ENCODE measurements at regions not wholly inside any gene's neighbourhood (a gene's known extent, or its start where the extent isn't known, plus 50 kb on each side); places are given as distances from the start of the nearest gene placed in this dataset.
"Not testable (repeated sequence)": the region's sequence is repeated elsewhere in the genome, so short reads cannot be mapped to it uniquely, and the experiment has no call there.

DNA sequence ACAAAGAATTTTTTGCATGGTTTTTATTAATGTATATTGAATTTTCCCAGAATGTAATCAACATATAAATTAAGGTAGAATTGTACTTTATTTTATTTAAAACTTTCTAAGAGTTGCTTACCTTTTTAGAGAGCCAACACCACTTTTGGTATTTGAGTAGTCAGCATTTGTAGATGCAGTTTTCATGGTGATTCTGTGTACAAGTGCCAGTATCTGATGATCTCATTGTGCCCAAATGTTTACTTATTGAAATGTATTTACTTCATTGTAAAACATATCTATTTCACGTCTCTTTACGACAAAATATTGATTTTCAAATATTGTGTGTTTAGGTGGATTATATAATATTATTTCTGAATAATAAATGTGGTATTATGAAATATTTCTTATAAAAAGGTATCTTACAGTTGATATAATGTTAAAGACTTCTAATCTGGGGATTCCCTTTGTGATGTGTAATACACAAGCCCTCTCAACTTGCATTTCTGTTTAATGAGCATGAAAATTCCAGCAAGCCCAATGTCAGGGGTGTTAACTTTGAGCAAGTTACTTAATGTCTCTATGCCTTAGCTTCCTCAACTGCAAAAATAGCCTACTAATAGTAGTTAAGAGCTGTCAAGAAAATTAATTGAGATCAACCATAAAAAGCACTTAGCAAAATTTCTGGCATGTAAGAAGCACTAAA is 141.8 kb upstream of the ZNF648 start:
- H3K4me1 ChIP-seq = peaks cover 0 to 8% (median 0%) of the 10 kb centered on the region in 4 donors
- intact Hi-C loops (cut with DNase I) = no loop called here
- ATAC-seq (peak in 1 of 4 donors; percentile 30), DNase-seq (no peak)
- no peak overlapping the region for H3K27ac ChIP-seq
- H3K9me3 ChIP-seq = no peaks in the 10 kb centered on the region
- TF ChIP-seq POLR2A (IDR thresholded peaks at IDR 0.05) = no peak
- TF ChIP-seq, protein P1, sequence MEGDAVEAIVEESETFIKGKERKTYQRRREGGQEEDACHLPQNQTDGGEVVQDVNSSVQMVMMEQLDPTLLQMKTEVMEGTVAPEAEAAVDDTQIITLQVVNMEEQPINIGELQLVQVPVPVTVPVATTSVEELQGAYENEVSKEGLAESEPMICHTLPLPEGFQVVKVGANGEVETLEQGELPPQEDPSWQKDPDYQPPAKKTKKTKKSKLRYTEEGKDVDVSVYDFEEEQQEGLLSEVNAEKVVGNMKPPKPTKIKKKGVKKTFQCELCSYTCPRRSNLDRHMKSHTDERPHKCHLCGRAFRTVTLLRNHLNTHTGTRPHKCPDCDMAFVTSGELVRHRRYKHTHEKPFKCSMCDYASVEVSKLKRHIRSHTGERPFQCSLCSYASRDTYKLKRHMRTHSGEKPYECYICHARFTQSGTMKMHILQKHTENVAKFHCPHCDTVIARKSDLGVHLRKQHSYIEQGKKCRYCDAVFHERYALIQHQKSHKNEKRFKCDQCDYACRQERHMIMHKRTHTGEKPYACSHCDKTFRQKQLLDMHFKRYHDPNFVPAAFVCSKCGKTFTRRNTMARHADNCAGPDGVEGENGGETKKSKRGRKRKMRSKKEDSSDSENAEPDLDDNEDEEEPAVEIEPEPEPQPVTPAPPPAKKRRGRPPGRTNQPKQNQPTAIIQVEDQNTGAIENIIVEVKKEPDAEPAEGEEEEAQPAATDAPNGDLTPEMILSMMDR (IDR thresholded peaks at IDR 0.05) = no peak
- H3K27me3 ChIP-seq = no peaks in the 10 kb centered on the region
- H3K36me3 ChIP-seq = no peaks in the 10 kb centered on the region
- no peak overlapping the region for H3K4me3 ChIP-seq
- WGBS (ENCODE audit: insufficient coverage, low coverage, low lambda C conversion rate, missing lambda C conversion rate) = 36% methylated on average over 2 of the region's 2 CpGs

DNA sequence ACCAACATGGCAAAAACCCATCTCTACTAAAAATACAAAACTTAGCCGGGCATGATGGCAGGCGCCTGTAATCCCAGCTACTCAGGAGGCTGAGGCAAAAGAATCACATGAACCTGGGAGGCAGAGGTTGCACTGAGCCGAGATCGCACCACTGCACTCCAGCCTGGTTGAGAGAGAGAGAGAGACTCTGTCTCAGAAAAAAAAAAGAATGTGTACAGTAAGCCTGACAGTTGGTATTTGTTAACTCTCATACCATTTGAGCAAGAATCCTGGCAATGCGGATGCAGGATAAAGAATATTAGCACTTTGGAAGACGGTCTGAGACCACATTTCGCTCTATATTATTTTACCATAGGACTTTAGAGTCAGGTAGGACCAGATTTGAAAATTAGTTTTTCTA is 140.0 kb upstream of the ZNF648 start:
- H3K27ac ChIP-seq; H3K4me3 ChIP-seq; H3K36me3 ChIP-seq; DNase-seq; H3K9me3 ChIP-seq; ATAC-seq; H3K27me3 ChIP-seq; H3K4me1 ChIP-seq; intact Hi-C loops (cut with DNase I): not testable (repeated sequence)
- WGBS (ENCODE audit: insufficient coverage, low coverage, low lambda C conversion rate, missing lambda C conversion rate) = 94% methylated on average over 7 of the region's 7 CpGs

DNA sequence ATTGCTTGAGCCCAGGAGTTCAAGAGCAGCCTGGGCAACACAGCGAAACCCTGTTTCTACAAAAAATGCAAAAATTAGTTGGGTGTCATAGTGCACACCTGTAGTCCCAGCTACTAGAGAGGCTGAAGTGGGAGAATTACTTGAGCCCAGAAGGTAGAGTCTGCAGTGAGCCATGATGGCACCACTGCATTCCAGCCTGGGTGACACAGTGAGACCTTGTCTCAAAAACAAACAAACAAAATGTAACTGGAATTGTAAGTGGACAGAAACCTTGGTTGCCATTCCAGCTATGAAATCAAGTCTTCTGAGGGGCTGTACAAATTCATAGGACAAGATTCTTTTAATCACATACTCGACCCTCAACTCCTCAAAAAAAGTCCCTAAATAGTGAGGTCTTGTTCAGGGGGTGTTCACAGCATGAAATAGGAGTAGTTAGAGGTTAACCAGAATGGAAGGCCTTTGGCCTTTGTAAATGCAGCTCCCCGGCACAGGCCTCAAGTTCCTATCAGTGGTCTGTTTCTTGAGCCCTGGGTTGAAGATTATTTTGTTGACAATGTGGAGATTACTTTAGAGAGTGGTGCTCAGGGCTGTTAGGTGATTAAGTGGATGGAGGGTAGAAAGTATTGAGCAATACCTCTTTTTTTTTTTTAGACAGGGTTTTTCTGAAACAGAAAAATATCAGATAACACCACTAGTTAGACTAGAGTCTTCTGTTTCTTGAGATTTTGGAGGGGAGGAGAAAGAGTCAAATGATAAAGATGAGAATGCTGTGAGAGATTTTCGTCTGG is 138.7 kb upstream of the ZNF648 start:
- no peak for DNase-seq
- intact Hi-C loops (cut with DNase I) = no loop called here
- H3K4me1 ChIP-seq = no peaks in the 10 kb centered on the region
- H3K27ac ChIP-seq = no peak overlapping the region
- WGBS (ENCODE audit: insufficient coverage, low coverage, low lambda C conversion rate, missing lambda C conversion rate) = 76% methylated on average over 4 of the region's 4 CpGs
- H3K4me3 ChIP-seq = no peak overlapping the region
- ATAC-seq = no peak
- H3K9me3 ChIP-seq = no peaks in the 10 kb centered on the region
- no peaks in the 10 kb centered on the region for H3K36me3 ChIP-seq
- no peaks in the 10 kb centered on the region for H3K27me3 ChIP-seq
- TF ChIP-seq POLR2A (IDR thresholded peaks at IDR 0.05) = no peak
- TF ChIP-seq, protein P1 (IDR thresholded peaks at IDR 0.05) = no peak

DNA sequence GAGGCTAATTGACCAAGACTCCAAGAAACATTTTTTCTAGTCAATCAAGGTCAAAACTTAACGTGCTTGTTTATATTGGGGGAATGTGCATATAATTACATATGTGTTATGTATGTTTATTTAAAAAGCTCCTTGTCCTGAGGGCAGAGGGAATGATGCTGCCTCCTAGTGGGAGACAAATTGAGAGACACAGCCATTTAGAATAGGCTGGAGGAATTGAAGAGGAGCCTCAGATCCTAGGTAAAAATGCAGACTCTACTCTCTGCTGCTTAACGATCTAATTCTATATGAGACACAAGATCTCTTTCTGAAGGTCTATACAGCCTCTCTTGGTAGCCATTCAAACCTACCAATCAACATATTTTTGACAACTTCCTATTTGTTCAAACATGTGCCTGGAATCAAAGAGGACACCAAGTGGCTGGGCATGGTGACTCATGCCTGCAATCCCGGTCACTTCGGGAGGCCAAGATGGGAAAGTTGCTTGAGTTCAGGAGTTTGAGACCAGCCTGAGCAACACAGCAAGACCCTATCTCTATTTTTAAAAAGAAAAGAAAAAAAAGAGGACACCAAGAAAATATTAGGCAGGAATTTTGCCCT is 136.6 kb upstream of the ZNF648 start:
- ATAC-seq = peak in 2 of 4 donors; percentile 17 to 46
- Histone ChIP-seq H3K27me3 (no peaks in the 10 kb centered on the region), H3K4me3 (no peak overlapping the region), H3K9me3 (no peaks in the 10 kb centered on the region), H3K27ac (no peak overlapping the region), H3K4me1 (no peaks in the 10 kb centered on the region), H3K36me3 (no peaks in the 10 kb centered on the region)
- intact Hi-C loops (cut with DNase I) = no loop called here
- TF ChIP-seq POLR2A (IDR thresholded peaks at IDR 0.05) = no peak
- TF ChIP-seq, protein P1 (IDR thresholded peaks at IDR 0.05) = peak; percentile 4 to 25 (median 20)
- no peak for DNase-seq
- 73% methylated on average over 4 of the region's 4 CpGs for WGBS (ENCODE audit: insufficient coverage, low coverage, low lambda C conversion rate, missing lambda C conversion rate)
